Astrocyte (in vitro differentiated cells and primary cell): ENCODE measurements at regions not wholly inside any gene's neighbourhood (a gene's known extent, or its start where the extent isn't known, plus 50 kb on each side); places are given as distances from the start of the nearest gene placed in this dataset.

Experiments used
- DNase-seq: peaks from one replicate; pipeline ENCODE4 v3.0.0-alpha.2; 2010; ENCODE audit warnings: low read depth
- FAIRE-seq: peaks from 2 replicates; lab custom pipeline; 2011; peaks lifted over from hg19 to GRCh38; lab: Jason Lieb, UNC
- H2AFZ ChIP-seq: 2 replicates; pipeline ENCODE4 v1.6.0; 2012; ENCODE audit warnings: low read depth, low read length, inconsistent platforms
- H3K27ac ChIP-seq: 2 replicates; pipeline ENCODE4 v1.5.1; 2011; ENCODE audit warnings: low read depth, low read length, inconsistent platforms
- H3K27me3 ChIP-seq: 2 replicates; pipeline ENCODE4 v1.6.0; 2011; ENCODE audit warnings: low read length, inconsistent platforms; ENCODE audit not compliant: insufficient read depth
- H3K36me3 ChIP-seq: 2 replicates; pipeline ENCODE4 v1.5.1; 2011; ENCODE audit warnings: low read length, inconsistent platforms; ENCODE audit not compliant: insufficient read depth
- H3K4me1 ChIP-seq: 2 replicates; pipeline ENCODE4 v1.5.1; 2011; ENCODE audit warnings: low read length, inconsistent platforms; ENCODE audit not compliant: insufficient read depth
- H3K4me2 ChIP-seq: 2 replicates; pipeline ENCODE4 v1.6.0; 2012; ENCODE audit warnings: low read length, inconsistent platforms
- H3K4me3 ChIP-seq: 2 replicates; pipeline ENCODE4 v1.5.1; 2011; ENCODE audit warnings: low read depth, mild to moderate bottlenecking, low read length, inconsistent platforms; ENCODE audit not compliant: insufficient read depth
- H3K79me2 ChIP-seq: 2 replicates; pipeline ENCODE4 v1.6.0; 2012; ENCODE audit warnings: mild to moderate bottlenecking, low read length, inconsistent platforms; ENCODE audit not compliant: insufficient read depth
- H3K9ac ChIP-seq: 2 replicates; pipeline ENCODE4 v1.6.0; 2012; ENCODE audit warnings: mild to moderate bottlenecking, low read length, inconsistent platforms
- H3K9me3 ChIP-seq: 2 replicates; pipeline ENCODE4 v1.5.1; 2012; ENCODE audit warnings: low read depth, mild to moderate bottlenecking, low read length, inconsistent platforms; ENCODE audit not compliant: insufficient read depth
- H4K20me1 ChIP-seq: 2 replicates; pipeline ENCODE4 v1.6.0; 2012; ENCODE audit warnings: low read length, inconsistent platforms; ENCODE audit not compliant: insufficient read depth
- H3K27ac Mint-ChIP-seq: one replicate; pipeline ENCODE4 v1.8.0; 2021; ENCODE audit warnings: mild to moderate bottlenecking, mixed read lengths; ENCODE audit not compliant: unreplicated experiment
- H3K27me3 Mint-ChIP-seq: one replicate; pipeline ENCODE4 v1.8.0; 2021; ENCODE audit warnings: low read depth, mixed read lengths; ENCODE audit not compliant: unreplicated experiment
- H3K36me3 Mint-ChIP-seq: one replicate; pipeline ENCODE4 v1.8.0; 2021; ENCODE audit warnings: low read depth, mixed read lengths; ENCODE audit not compliant: unreplicated experiment
- H3K4me1 Mint-ChIP-seq: one replicate; pipeline ENCODE4 v1.8.0; 2021; ENCODE audit warnings: low read depth, mixed read lengths; ENCODE audit not compliant: unreplicated experiment
- H3K4me3 Mint-ChIP-seq: one replicate; pipeline ENCODE4 v1.8.0; 2021; ENCODE audit warnings: mild to moderate bottlenecking, moderate library complexity, mixed read lengths; ENCODE audit not compliant: unreplicated experiment
- H3K9me3 Mint-ChIP-seq: one replicate; pipeline ENCODE4 v1.8.0; 2021; ENCODE audit warnings: mild to moderate bottlenecking, mixed read lengths; ENCODE audit not compliant: unreplicated experiment
- EZH2 ChIP-seq: IDR thresholded peaks from 2 replicates; pipeline ENCODE4 v1.6.1; 2012; ENCODE audit warnings: mild to moderate bottlenecking, low read length, inconsistent platforms; ENCODE audit not compliant: insufficient read depth
- TF ChIP-seq, protein P1 (sequence below): IDR thresholded peaks from 2 replicates; pipeline ENCODE4 v1.5.1; 2011; ENCODE audit warnings: low read depth, mild to moderate bottlenecking, inconsistent platforms, low read length, moderate library complexity; ENCODE audit not compliant: insufficient read depth

DNA sequence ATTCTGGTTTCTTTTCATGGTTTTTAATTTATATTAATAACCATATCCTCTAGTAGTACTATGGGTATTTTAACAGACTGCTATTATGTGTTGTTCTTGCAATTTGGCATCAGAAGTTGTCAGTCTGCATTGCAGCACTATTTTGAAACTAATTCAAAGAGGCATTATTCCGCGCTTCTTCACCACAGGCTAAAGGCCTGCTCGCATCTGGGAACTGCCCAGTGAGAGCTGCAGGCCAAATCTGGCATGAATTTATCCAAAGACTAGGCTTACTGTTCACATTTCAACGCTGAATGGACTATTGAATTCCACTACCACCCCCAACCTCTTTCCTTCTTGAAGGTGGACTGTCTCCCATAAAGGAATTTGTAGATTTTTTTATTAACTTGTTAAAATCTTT lies 310.4 kb upstream of the NR2F2 start:
- H3K9me3 Mint-ChIP-seq = peaks cover 4% of the 10 kb centered on the region
- Histone ChIP-seq H3K36me3 (no peaks in the 10 kb centered on the region), H3K9ac (no peak overlapping the region), H2AFZ (no peak overlapping the region), H3K4me3 (no peak overlapping the region), H3K4me2 (no peak overlapping the region), H3K27ac (no peak overlapping the region), H3K27me3 (no peaks in the 10 kb centered on the region), H3K79me2 (no peaks in the 10 kb centered on the region), H4K20me1 (no peaks in the 10 kb centered on the region), H3K4me1 (no peaks in the 10 kb centered on the region), H3K9me3 (no peaks in the 10 kb centered on the region)
- H3K27ac Mint-ChIP-seq = no peak overlapping the region
- no peak for DNase-seq
- no peaks in the 10 kb centered on the region for H3K4me1 Mint-ChIP-seq
- FAIRE-seq = no peak
- peaks cover 2% of the 10 kb centered on the region for H3K27me3 Mint-ChIP-seq
- TF ChIP-seq, protein P1, sequence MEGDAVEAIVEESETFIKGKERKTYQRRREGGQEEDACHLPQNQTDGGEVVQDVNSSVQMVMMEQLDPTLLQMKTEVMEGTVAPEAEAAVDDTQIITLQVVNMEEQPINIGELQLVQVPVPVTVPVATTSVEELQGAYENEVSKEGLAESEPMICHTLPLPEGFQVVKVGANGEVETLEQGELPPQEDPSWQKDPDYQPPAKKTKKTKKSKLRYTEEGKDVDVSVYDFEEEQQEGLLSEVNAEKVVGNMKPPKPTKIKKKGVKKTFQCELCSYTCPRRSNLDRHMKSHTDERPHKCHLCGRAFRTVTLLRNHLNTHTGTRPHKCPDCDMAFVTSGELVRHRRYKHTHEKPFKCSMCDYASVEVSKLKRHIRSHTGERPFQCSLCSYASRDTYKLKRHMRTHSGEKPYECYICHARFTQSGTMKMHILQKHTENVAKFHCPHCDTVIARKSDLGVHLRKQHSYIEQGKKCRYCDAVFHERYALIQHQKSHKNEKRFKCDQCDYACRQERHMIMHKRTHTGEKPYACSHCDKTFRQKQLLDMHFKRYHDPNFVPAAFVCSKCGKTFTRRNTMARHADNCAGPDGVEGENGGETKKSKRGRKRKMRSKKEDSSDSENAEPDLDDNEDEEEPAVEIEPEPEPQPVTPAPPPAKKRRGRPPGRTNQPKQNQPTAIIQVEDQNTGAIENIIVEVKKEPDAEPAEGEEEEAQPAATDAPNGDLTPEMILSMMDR = no peak
- TF ChIP-seq EZH2 = no peak
- no peaks in the 10 kb centered on the region for H3K36me3 Mint-ChIP-seq
- no peak overlapping the region for H3K4me3 Mint-ChIP-seq

DNA sequence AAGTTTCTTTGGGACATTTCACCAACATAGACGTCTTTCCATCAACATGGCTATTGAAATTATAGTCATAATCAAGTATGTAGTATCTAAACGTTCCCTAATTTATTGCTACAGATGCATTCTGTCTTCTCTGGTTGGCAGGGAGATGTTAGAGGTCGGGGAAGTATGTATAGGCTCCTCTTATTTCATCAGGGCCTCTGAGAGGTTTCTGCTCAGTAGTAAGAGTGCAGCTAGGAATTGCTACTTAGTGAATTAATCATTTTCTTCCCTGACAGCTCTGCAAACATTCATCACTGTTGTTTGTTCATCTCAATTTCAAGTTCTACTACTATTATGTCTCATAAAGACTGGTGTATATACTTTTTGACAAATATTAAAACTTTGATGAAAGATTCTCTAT lies 309.7 kb upstream of the NR2F2 start:
- DNase-seq = no peak
- H3K27ac Mint-ChIP-seq = no peak overlapping the region
- TF ChIP-seq, protein P1 = no peak
- TF ChIP-seq EZH2 = no peak

DNA sequence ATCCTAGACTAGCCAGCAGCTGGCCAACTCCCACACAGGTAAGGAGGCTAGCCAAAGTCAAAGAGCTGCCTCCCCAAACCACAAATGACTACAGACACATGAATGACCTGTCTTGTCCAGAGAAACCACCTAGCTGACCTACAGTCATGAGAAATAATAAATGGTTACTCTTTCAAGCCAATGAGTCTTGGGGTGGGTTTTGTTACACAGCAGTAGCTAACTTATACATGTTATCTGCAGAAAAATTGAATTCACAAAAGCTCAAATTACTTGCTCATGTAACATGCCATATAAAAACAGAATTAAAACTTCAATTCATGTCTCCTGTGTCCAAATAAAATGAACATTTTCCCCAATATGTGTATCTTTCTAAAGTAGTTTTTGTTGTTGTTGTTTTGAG lies 307.4 kb upstream of the NR2F2 start:
- no peak overlapping the region for H2AFZ ChIP-seq
- no peak for DNase-seq
- H3K4me3 ChIP-seq = no peak overlapping the region
- no peaks in the 10 kb centered on the region for H3K4me1 ChIP-seq
- H3K27ac ChIP-seq = no peak overlapping the region
- H3K4me3 Mint-ChIP-seq = no peak overlapping the region
- no peak overlapping the region for H3K27ac Mint-ChIP-seq
- no peaks in the 10 kb centered on the region for H3K9me3 ChIP-seq
- no peaks in the 10 kb centered on the region for H3K79me2 ChIP-seq
- no peaks in the 10 kb centered on the region for H4K20me1 ChIP-seq
- no peak overlapping the region for H3K9ac ChIP-seq
- H3K36me3 ChIP-seq = no peaks in the 10 kb centered on the region
- H3K4me2 ChIP-seq = no peak overlapping the region
- no peaks in the 10 kb centered on the region for H3K4me1 Mint-ChIP-seq
- FAIRE-seq = no peak
- H3K9me3 Mint-ChIP-seq = peaks cover 4% of the 10 kb centered on the region
- no peaks in the 10 kb centered on the region for H3K27me3 Mint-ChIP-seq
- H3K36me3 Mint-ChIP-seq = no peaks in the 10 kb centered on the region
- H3K27me3 ChIP-seq = no peaks in the 10 kb centered on the region
- no peak for TF ChIP-seq EZH2
- TF ChIP-seq, protein P1 = no peak

More for the DNA sequence above, 309.7 kb upstream of the NR2F2 start:
- Histone ChIP-seq H3K9ac (no peak overlapping the region), H3K4me3 (no peak overlapping the region), H3K27me3 (no peaks in the 10 kb centered on the region), H4K20me1 (no peaks in the 10 kb centered on the region), H2AFZ (no peak overlapping the region), H3K27ac (no peak overlapping the region), H3K79me2 (no peaks in the 10 kb centered on the region), H3K4me1 (no peaks in the 10 kb centered on the region), H3K36me3 (no peaks in the 10 kb centered on the region), H3K4me2 (no peak overlapping the region), H3K9me3 (no peaks in the 10 kb centered on the region)
- H3K4me1 Mint-ChIP-seq = no peaks in the 10 kb centered on the region
- FAIRE-seq = no peak
- no peak overlapping the region for H3K4me3 Mint-ChIP-seq
- peaks cover 4% of the 10 kb centered on the region for H3K9me3 Mint-ChIP-seq
- H3K27me3 Mint-ChIP-seq = peaks cover 2% of the 10 kb centered on the region
- no peaks in the 10 kb centered on the region for H3K36me3 Mint-ChIP-seq
